NB4 (cell line): ENCODE measurements at regions not wholly inside any gene's neighbourhood (a gene's known extent, or its start where the extent isn't known, plus 50 kb on each side); places are given as distances from the start of the nearest gene placed in this dataset.

Source experiments
- DNase-seq: peaks from one replicate; pipeline ENCODE4 v3.0.0; 2010; ENCODE audit warnings: low read depth
- H3K4me3 ChIP-seq: one replicate; pipeline ENCODE4 v1.5.1; 2011; ENCODE audit warnings: mild to moderate bottlenecking, low read depth, low read length, moderate library complexity
- CTCF ChIP-seq: IDR thresholded peaks from one replicate; pipeline ENCODE4 v1.5.1; 2012; ENCODE audit warnings: low read depth, low read length
- MAX ChIP-seq: IDR thresholded peaks from 2 replicates; pipeline ENCODE4 v1.6.1; 2011; ENCODE audit warnings: low read depth, low read length
- MYC ChIP-seq: IDR thresholded peaks from 2 replicates; pipeline ENCODE4 v1.6.1; 2011; ENCODE audit warnings: low read depth, low read length
- POLR2A ChIP-seq: IDR thresholded peaks from 2 replicates; pipeline ENCODE4 v1.6.1; 2011; ENCODE audit warnings: mild to moderate bottlenecking; ENCODE audit not compliant: insufficient read length; ENCODE audit errors: extremely low read depth

- TF ChIP-seq CTCF (no peak), MAX (no peak), MYC (no peak), POLR2A (no peak)
- no peak for DNase-seq
- no peak overlapping the region for H3K4me3 ChIP-seq
Observed at GRCh38 chr18:22098563-22098989, 70.8 kb upstream of the GATA6 start.

GRCh38 chr18:22099925-22100324 lies 69.5 kb upstream of the GATA6 start:
- TF ChIP-seq POLR2A (no peak), MAX (no peak), MYC (no peak), CTCF (no peak)
- no peak for DNase-seq
- H3K4me3 ChIP-seq = no peak overlapping the region

- no peak for DNase-seq
- TF ChIP-seq MAX = no peak
- TF ChIP-seq MYC = no peak
- no peak for TF ChIP-seq CTCF
- TF ChIP-seq POLR2A = no peak
- no peak overlapping the region for H3K4me3 ChIP-seq
Observed at GRCh38 chr18:22101731-22102130, 67.7 kb upstream of the GATA6 start.

GRCh38 chr18:22102953-22103646 lies 66.3 kb upstream of the GATA6 start:
- H3K4me3 ChIP-seq = no peak overlapping the region
- TF ChIP-seq POLR2A (no peak), MYC (no peak), CTCF (no peak), MAX (no peak)
- peak; percentile 40 for DNase-seq

GRCh38 chr18:22103647-22104031 lies 65.8 kb upstream of the GATA6 start:
- no peak overlapping the region for H3K4me3 ChIP-seq
- no peak for TF ChIP-seq POLR2A
- TF ChIP-seq MYC = no peak
- TF ChIP-seq CTCF = no peak
- no peak for DNase-seq
